T-helper 1 cell (primary cell): ENCODE measurements at regions not wholly inside any gene's neighbourhood (a gene's known extent, or its start where the extent isn't known, plus 50 kb on each side); places are given as distances from the start of the nearest gene placed in this dataset.
"Not testable (repeated sequence)": the region's sequence is repeated elsewhere in the genome, so short reads cannot be mapped to it uniquely, and the experiment has no call there.

ENCODE experiments used
- DNase-seq, 5 donors: peaks; one replicate each; pipeline ENCODE4 v3.0.0-alpha.2; 2012 to 2020

- no peak for DNase-seq
These were observed 326.8 kb downstream of the PPP4R3C start for GRCh38 chrX:27136325-27136724.

DNA sequence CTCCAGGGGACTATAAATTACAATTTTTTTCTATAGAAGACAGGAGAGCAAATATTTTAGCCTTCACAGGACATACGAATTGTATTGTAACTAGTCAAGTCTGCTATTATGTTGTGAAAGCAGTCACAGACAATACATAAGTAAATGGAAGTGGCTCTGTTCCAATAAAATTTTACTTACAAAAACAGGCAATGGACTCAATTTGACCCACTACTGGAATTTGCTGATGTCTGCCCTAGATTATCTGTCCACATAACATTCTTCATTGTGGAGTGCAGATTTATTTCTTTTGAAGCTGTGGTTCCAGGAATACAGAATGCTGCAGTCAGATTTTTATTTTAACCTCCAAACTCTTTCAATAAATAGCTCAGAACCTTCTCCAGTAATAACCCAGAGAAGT, 330.3 kb downstream of the PPP4R3C start:
- no peak for DNase-seq

- DNase-seq, result not testable (repeated sequence)
These were observed 376.0 kb downstream of the PPP4R3C start for GRCh38 chrX:27087176-27087575.

- DNase-seq, result no peak
These were observed 376.9 kb downstream of the PPP4R3C start for GRCh38 chrX:27086237-27086636.

DNA sequence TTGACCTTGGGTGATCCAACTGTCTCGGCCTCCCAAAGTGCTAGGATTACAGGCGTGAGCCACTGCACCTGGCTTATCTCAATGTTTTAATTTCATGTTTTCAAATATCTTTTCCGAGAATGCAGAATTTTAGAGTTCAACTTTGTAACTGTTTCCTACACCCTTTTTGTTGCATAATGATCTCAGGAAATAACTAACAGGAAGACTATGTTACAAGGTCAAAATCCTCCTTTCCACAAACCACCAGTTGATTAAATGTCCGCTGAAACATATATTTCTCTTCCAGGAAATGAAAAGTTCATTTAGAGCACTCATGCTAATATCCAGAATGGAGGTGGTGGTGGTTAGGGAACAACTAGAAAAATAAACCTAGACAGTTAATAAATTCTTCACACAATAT, 377.8 kb downstream of the PPP4R3C start:
- no peak for DNase-seq

- no peak for DNase-seq
These were observed 384.8 kb downstream of the PPP4R3C start for GRCh38 chrX:27078371-27078770.

- DNase-seq, result no peak
These were observed 405.3 kb downstream of the PPP4R3C start for GRCh38 chrX:27057883-27058282.

DNA sequence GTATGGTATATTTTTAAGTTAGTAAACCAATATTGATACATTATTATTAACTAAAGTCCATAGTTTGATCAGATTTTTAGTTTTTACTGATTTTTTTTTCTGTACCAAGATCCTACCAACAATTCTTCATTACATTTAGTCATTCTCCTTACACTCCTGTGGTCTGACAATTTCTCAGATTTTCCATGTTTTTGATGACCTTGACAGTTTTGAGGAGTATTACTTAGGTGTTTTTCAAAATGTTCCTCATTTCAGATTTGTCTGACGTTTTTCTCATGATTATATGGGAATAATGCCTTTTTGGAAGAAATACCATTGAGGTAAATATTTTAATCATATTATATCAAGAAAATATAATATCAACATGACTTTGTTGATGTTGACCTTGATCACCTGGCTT, 423.8 kb downstream of the PPP4R3C start:
- DNase-seq, result no peak

DNA sequence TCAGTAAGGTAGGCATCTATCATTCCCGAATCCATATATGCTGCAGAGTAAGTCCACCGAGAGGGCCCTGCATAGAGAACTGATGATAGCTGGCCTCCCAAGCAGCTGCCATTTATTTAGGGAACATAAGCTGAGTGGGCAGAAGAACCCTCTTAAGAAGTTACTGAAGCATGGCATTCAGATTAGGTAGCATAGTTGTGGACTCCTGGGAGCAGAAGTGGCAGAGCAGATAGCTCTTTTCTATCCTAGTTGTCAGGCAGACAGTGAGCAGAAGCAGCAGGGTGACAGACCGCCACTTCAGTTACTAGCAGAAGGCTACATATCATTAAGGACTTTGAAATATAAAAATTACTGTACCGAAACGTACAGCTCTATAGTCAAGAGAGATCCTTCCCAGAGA, 454.7 kb downstream of the PPP4R3C start:
- DNase-seq, result no peak

- DNase-seq, result no peak
These were observed 463.5 kb downstream of the PPP4R3C start for GRCh38 chrX:26999634-27000033.

DNA sequence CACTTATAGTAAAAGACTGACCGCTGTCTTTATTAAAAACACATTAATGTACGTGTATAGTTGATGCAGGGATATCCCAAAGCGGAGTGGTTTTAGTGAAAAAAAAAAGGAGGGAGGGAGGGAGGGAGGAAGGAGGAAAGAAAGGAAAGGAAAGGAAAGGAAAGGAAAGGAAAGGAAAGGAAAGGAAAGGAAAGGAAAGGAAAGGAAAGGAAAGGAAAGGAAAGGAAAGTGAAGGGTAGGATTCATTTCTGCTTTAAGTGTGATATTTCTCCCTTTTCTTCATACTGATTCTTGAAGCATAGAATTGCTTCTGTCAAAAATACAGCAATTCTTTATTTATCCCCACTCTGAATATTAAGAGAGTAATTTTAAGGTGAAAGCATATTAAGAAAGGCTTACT, 504.9 kb downstream of the PPP4R3C start:
- no peak for DNase-seq

DNA sequence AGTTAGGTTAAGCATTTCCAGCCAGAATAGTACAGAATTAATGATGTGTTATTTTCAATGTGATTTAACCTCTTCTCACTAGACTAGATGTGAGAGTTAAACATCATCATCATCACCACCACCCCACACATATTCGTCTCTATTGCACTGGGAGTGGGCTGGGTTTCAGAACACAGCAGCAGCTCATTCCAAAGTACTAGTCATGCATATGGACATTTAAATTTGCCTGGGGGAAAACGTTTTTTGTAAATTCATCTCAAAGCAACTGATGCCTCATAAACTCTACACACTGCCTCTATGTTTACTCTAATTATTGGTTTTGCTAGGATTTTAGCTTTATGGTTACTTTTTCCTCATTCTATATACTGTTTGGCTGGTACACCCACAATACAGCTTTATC, 509.1 kb downstream of the PPP4R3C start:
- no peak for DNase-seq

DNA sequence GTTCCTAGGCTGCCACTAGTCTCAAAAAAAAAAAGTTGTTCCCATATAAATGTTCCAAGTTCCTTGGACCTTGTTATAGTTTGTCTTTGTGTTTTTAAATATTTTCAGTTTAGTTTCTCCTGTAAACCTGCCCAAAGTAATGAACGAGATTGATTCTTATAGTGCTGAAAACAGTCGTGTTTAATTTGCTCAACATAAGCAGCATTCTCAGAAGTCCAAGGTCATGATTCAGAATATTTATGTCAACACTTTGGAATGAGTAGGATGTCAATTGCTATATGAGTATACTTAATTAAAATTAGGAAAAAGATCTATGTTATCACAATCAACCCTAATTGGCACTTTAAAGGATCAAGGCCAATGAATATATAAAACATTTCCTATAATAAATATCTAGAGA, 510.9 kb downstream of the PPP4R3C start:
- no peak for DNase-seq

- no peak for DNase-seq
These were observed 535.7 kb downstream of the PPP4R3C start for GRCh38 chrX:26927419-26927818.

- DNase-seq, result no peak
These were observed 538.1 kb downstream of the PPP4R3C start for GRCh38 chrX:26925088-26925487.

DNA sequence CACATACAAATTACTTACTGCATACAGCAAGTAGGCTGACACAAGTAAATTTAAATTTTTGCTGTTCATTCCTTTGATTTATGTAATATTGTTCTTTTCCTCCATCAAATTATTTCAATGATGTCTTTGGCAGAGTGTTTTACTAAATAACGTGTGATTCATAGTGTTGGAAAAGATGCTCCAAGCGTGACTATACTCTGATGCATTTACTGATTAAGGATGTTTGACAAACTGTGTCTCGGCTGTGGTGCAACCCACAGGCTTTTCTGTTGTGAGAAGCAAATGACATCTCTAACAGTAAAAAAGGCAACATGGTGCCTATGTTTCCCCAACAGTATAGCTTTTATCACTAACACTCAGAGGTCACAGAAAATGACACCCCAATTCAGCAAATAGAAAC, 540.9 kb downstream of the PPP4R3C start:
- DNase-seq, result no peak

- DNase-seq, result peak in 1 of 5 donors; percentile 2
These were observed 544.5 kb downstream of the PPP4R3C start for GRCh38 chrX:26918631-26919030.

DNA sequence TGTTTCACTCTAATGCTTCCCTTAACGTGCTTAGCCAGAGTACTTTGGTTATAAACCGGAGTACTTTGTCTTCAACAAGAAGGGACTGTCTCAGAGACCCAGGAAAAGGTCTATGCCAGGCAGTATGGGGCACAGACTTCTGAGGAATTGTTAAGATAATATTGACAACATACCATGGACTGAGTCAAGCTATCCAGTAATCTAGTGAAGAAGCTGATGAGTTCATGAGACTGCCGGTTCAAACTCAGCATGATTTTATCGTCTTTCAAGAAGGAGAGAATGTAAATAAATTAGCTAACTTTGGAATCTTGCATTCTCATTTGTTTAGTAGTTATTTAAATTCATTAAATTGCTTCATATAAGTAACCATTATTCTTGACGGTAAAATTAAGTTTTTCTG, 546.1 kb downstream of the PPP4R3C start:
- DNase-seq, result no peak

DNA sequence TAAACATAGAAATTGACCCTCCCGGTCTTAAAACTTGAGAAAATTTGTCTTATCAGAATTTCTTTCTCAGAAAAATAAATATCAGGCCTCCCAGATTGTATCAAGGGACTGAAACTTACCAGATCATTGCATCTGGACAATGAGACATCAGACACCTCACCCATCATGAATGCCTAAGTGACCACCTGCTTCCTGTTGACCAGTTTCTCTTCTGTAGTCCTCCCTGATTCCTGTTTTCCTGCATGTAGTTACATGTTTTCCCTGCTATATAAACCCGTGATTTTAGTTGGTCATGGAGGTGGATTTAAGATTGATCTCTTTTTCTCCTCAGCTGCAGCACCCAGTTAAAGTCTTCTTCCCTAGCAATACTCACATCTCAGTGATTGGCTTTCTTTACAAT, 548.1 kb downstream of the PPP4R3C start:
- DNase-seq, result no peak

GRCh38 chrX:26914232-26914631, 548.9 kb downstream of the PPP4R3C start:
- DNase-seq, result no peak

- not testable (repeated sequence) for DNase-seq
These were observed 551.4 kb downstream of the PPP4R3C start for GRCh38 chrX:26911785-26912184.

- DNase-seq, result no peak
These were observed 553.4 kb downstream of the PPP4R3C start for GRCh38 chrX:26909728-26910127.

GRCh38 chrX:26908218-26908617, 554.9 kb downstream of the PPP4R3C start:
- no peak for DNase-seq

DNA sequence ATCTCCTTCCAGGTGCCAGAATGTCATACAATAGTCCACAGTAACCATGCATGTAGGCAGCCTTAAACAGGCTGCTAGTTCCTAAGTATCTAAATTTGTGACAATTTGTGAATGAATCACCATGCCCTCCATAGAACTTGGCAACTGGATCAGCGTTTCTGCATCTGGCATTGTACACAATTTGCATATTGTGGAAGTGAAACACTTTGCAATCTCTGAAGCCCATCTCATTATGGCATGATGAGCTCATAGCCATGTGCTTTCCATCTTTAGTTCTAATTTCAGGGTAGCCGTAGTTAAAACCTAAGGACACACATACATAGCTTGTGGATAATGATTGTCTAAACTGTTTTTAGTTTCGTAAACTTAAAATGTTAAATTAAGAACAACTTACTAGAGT, 573.6 kb downstream of the PPP4R3C start:
- no peak for DNase-seq

- no peak for DNase-seq
These were observed 589.4 kb downstream of the PPP4R3C start for GRCh38 chrX:26873736-26874135.

- DNase-seq, result no peak
These were observed 591.2 kb downstream of the PPP4R3C start for GRCh38 chrX:26871967-26872366.
